ENCODE measurements at regions not wholly inside any gene's neighbourhood (a gene's known extent, or its start where the extent isn't known, plus 50 kb on each side); places are given as distances from the start of the nearest gene placed in this dataset.

- DNase-seq: no peak
Measured at GRCh38 chr3:68458581-68458980, 473.8 kb downstream of the TAFA4 start.

GRCh38 chr3:68448510-68449383, 483.6 kb downstream of the TAFA4 start:
- no peak for DNase-seq

- DNase-seq: no peak
Measured at GRCh38 chr3:68447885-68448284, 484.5 kb downstream of the TAFA4 start.

- no peak for DNase-seq
Measured at GRCh38 chr3:68441054-68441453, 491.3 kb downstream of the TAFA4 start.

- no peak for DNase-seq
Measured at GRCh38 chr3:68436619-68437401, 495.5 kb downstream of the TAFA4 start.

- no peak for DNase-seq
Measured at GRCh38 chr3:68428495-68428894, 503.9 kb downstream of the TAFA4 start.

- DNase-seq: no peak
Measured at GRCh38 chr3:68424796-68425460, 507.4 kb downstream of the TAFA4 start.

GRCh38 chr3:68408626-68409025, 523.7 kb downstream of the TAFA4 start:
- DNase-seq: no peak

GRCh38 chr3:68403741-68404140, 528.6 kb downstream of the TAFA4 start:
- no peak for DNase-seq

GRCh38 chr3:68402235-68402918, 530.0 kb downstream of the TAFA4 start:
- DNase-seq: no peak

GRCh38 chr3:68378631-68379030, 553.7 kb downstream of the TAFA4 start:
- DNase-seq: no peak

GRCh38 chr3:68373727-68374126, 558.6 kb downstream of the TAFA4 start:
- DNase-seq: no peak

GRCh38 chr3:68363796-68364195, 568.6 kb downstream of the TAFA4 start:
- no peak for DNase-seq

- DNase-seq: no peak
Measured at GRCh38 chr3:68360492-68360891, 571.9 kb downstream of the TAFA4 start.

GRCh38 chr3:68345781-68346180, 586.6 kb downstream of the TAFA4 start:
- DNase-seq: no peak

GRCh38 chr3:68342426-68342825, 589.9 kb downstream of the TAFA4 start:
- DNase-seq: no peak

GRCh38 chr3:68336042-68336441, 596.3 kb downstream of the TAFA4 start:
- DNase-seq: no peak

- no peak for DNase-seq
Measured at GRCh38 chr3:68334367-68334986, 597.9 kb downstream of the TAFA4 start.

- no peak for DNase-seq
Measured at GRCh38 chr3:68328049-68328448, 604.3 kb downstream of the TAFA4 start.

GRCh38 chr3:68315964-68316363, 616.4 kb downstream of the TAFA4 start:
- DNase-seq: no peak

GRCh38 chr3:68315546-68315945, 616.8 kb downstream of the TAFA4 start:
- no peak for DNase-seq

GRCh38 chr3:68306571-68306970, 625.8 kb downstream of the TAFA4 start:
- DNase-seq: peak in 1 of 5 donors; percentile 3
